ENCODE measurements at regions not wholly inside any gene's neighbourhood (a gene's known extent, or its start where the extent isn't known, plus 50 kb on each side); places are given as distances from the start of the nearest gene placed in this dataset.
"Not testable (repeated sequence)": the region's sequence is repeated elsewhere in the genome, so short reads cannot be mapped to it uniquely, and the experiment has no call there.

GRCh38 chr13:110821837-110822668 lies 92.8 kb downstream of the ANKRD10 start:
- H3K4me3 ChIP-seq (replicated peaks in 1 of 3; ENCODE audit: insufficient read depth in 1 of 3, low read depth in 2 of 3, low read length in 3 of 3); H3K4me2 ChIP-seq (ENCODE audit: low read depth, low read length); H2AFZ ChIP-seq (ENCODE audit: low read length); H3K27me3 ChIP-seq (ENCODE audit: control insufficient read depth in 1 of 2, insufficient read depth in 2 of 2, low read length in 2 of 2); H3K79me2 ChIP-seq (ENCODE audit: insufficient read depth, low read length); H3K27ac ChIP-seq (ENCODE audit: extremely low read length, insufficient read depth, low read length); H3K9ac ChIP-seq (ENCODE audit: insufficient read depth, low read depth, low read length); H3K9me3 ChIP-seq (ENCODE audit: low read length); DNase-seq (ENCODE audit: low spot score); POLR2A ChIA-PET; H3K36me3 ChIP-seq (replicated peaks in 1 of 2; ENCODE audit: control insufficient read depth in 1 of 2, insufficient read depth in 2 of 2, low read length in 2 of 2); H3K4me1 ChIP-seq (ENCODE audit: insufficient read depth, low read length); ATAC-seq; CTCF ChIA-PET (ENCODE audit: low intra/inter-chr PET ratio, low total read pairs); FAIRE-seq; H4K20me1 ChIP-seq (ENCODE audit: insufficient read depth, low read length): not testable (repeated sequence)
- intact Hi-C loops (cut with micrococcal nuclease; ENCODE audit: unreplicated experiment) = loop anchor here (10.0 kb wide), 1 partner anchor 103 kb away; no protein-coding TSS in a partner anchor
- WGBS (ENCODE audit: low lambda C conversion rate) = 72% methylated on average over 18 of the region's 25 CpGs
- TSS peak; percentile 69 for BruUV-seq (replicated peaks)
- in situ Hi-C loops (cut with HindIII; ENCODE audit: extremely low pct_ligation_motif_present, low pct_unique_long_range_greater_than_20kb) = loop anchor here (25.0 kb wide), 1 partner anchor 610 kb away; no protein-coding TSS in a partner anchor
- TF ChIP-seq NFYB (CRISPR knock-in tag; IDR thresholded peaks at IDR 0.05) (peak; percentile 65), NFYC (CRISPR knock-in tag; IDR thresholded peaks at IDR 0.05) (peak; percentile 68)

GRCh38 chr13:110822669-110822945 lies 92.3 kb downstream of the ANKRD10 start:
- in situ Hi-C loops (cut with HindIII; ENCODE audit: extremely low pct_ligation_motif_present, low pct_unique_long_range_greater_than_20kb) = loop anchor here (25.0 kb wide), 1 partner anchor 610 kb away; no protein-coding TSS in a partner anchor
- Histone ChIP-seq H3K36me3 (replicated peaks in 1 of 2; ENCODE audit: control insufficient read depth in 1 of 2, insufficient read depth in 2 of 2, low read length in 2 of 2) (no peaks in the 10 kb centered on the region), H3K27ac (ENCODE audit: extremely low read length, insufficient read depth, low read length) (no peak overlapping the region), H3K9ac (ENCODE audit: insufficient read depth, low read depth, low read length) (no peak overlapping the region), H3K27me3 (ENCODE audit: control insufficient read depth in 1 of 2, insufficient read depth in 2 of 2, low read length in 2 of 2) (0 out of 5 replicates have a peak, but pooled peaks cover 0 to 1% of the 10 kb centered on the region in 2 experiments), H3K4me2 (ENCODE audit: low read depth, low read length) (no peak overlapping the region), H3K79me2 (ENCODE audit: insufficient read depth, low read length) (no peaks in the 10 kb centered on the region), H2AFZ (ENCODE audit: low read length) (no peak overlapping the region), H3K4me1 (ENCODE audit: insufficient read depth, low read length) (peaks cover 8% of the 10 kb centered on the region), H3K9me3 (ENCODE audit: low read length) (no peaks in the 10 kb centered on the region), H3K4me3 (replicated peaks in 1 of 3; ENCODE audit: insufficient read depth in 1 of 3, low read depth in 2 of 3, low read length in 3 of 3) (no peak overlapping the region), H4K20me1 (ENCODE audit: insufficient read depth, low read length) (no peaks in the 10 kb centered on the region)
- FAIRE-seq = no peak
- BruUV-seq (replicated peaks) = no TSS peak
- 67% methylated on average over 10 of the region's 10 CpGs for WGBS (ENCODE audit: low lambda C conversion rate)
- CTCF ChIA-PET (ENCODE audit: low intra/inter-chr PET ratio, low total read pairs) = no interaction called here
- intact Hi-C loops (cut with micrococcal nuclease; ENCODE audit: unreplicated experiment) = loop anchor here (10.0 kb wide), 1 partner anchor 102 kb away; no protein-coding TSS in a partner anchor
- no peak for ATAC-seq
- POLR2A ChIA-PET = no interaction called here
- no peak for DNase-seq (ENCODE audit: low spot score)
- no peak for TF ChIP-seq IKZF4 (CRISPR knock-in tag; IDR thresholded peaks at IDR 0.05; ENCODE audit: borderline replicate concordance, low read depth, not compliant biosample characterization)
- no peak for TF ChIP-seq UBTF (CRISPR knock-in tag; IDR thresholded peaks at IDR 0.05)
- TF ChIP-seq ATRX (CRISPR knock-in tag; IDR thresholded peaks at IDR 0.05; ENCODE audit: borderline replicate concordance) = no peak
- TF ChIP-seq RARG (CRISPR knock-in tag; IDR thresholded peaks at IDR 0.05; ENCODE audit: low read depth) = no peak
- no peak for TF ChIP-seq BCLAF1 (IDR thresholded peaks at IDR 0.05)
- no peak for TF ChIP-seq ISL2 (CRISPR knock-in tag; IDR thresholded peaks at IDR 0.05)

Data from HepG2 (cell line).